SJSA1 (cell line): ENCODE measurements at regions not wholly inside any gene's neighbourhood (a gene's known extent, or its start where the extent isn't known, plus 50 kb on each side); places are given as distances from the start of the nearest gene placed in this dataset.

Source experiments
- DNase-seq, 2 experiments: peaks; one replicate each; pipeline ENCODE4 v3.0.0-alpha.2; 2015 to 2020; ENCODE audit warnings: low spot score in 2 of 2, low read depth in 1 of 2
- H3K27ac ChIP-seq: fragments of 250-450 bp; sonication (Bioruptor Pico); 2 replicates; pipeline ENCODE4 v1.5.1; 2020; ENCODE audit warnings: mild to moderate bottlenecking, moderate library complexity
- H3K27me3 ChIP-seq: fragments of 250-450 bp; sonication (Bioruptor Pico); replicated peaks from 2 replicates; pipeline ENCODE4 v1.5.1; 2020; ENCODE audit warnings: mild to moderate bottlenecking, moderate library complexity
- H3K36me3 ChIP-seq: fragments of 250-450 bp; sonication (Bioruptor Pico); 2 replicates; pipeline ENCODE4 v1.5.1; 2020; ENCODE audit warnings: mild to moderate bottlenecking
- H3K4me1 ChIP-seq: fragments of 250-450 bp; sonication (Bioruptor Pico); replicated peaks from 2 replicates; pipeline ENCODE4 v1.6.1; 2021; ENCODE audit warnings: mild to moderate bottlenecking
- H3K4me3 ChIP-seq: fragments of 250-450 bp; sonication (Bioruptor Pico); 2 replicates; pipeline ENCODE4 v1.5.1; 2020; ENCODE audit warnings: mild to moderate bottlenecking
- H3K9me3 ChIP-seq: fragments of 250-450 bp; sonication (Bioruptor Pico); replicated peaks from 2 replicates; pipeline ENCODE4 v1.5.1; 2020; ENCODE audit warnings: mild to moderate bottlenecking

- Histone ChIP-seq H3K4me3 (no peak overlapping the region), H3K27me3 (no peaks in the 10 kb centered on the region), H3K4me1 (no peaks in the 10 kb centered on the region), H3K27ac (no peak overlapping the region), H3K36me3 (no peaks in the 10 kb centered on the region), H3K9me3 (no peaks in the 10 kb centered on the region)
- DNase-seq: no peak
Observed at GRCh38 chr3:74426571-74426970, 187.9 kb downstream of the CNTN3 start.

DNA sequence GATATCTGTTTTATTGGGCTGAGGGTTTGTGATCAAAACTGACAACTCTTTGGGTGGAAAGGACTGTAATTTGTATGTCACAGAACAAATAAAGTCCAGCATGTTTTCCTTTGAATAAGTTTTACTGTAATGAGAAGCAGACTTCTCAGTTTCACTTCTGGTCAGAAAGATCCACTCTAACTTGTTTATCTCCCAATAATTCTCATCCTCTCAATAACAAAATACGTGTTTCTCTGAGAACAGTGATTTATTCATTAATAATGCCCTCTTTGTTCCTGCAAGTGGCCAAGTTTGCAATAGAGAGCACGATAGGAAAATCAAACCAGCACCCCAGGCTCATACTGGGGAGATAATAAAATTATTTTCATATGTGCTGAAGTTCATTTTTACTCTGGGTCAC is 190.6 kb downstream of the CNTN3 start:
- Histone ChIP-seq H3K4me1 (no peaks in the 10 kb centered on the region), H3K9me3 (no peaks in the 10 kb centered on the region), H3K27ac (no peak overlapping the region), H3K4me3 (no peak overlapping the region), H3K27me3 (no peaks in the 10 kb centered on the region), H3K36me3 (no peaks in the 10 kb centered on the region)
- DNase-seq: no peak

- no peak overlapping the region for H3K27ac ChIP-seq
- H3K27me3 ChIP-seq: no peaks in the 10 kb centered on the region
- H3K9me3 ChIP-seq: no peaks in the 10 kb centered on the region
- H3K4me3 ChIP-seq: no peak overlapping the region
- DNase-seq: no peak
- H3K4me1 ChIP-seq: no peaks in the 10 kb centered on the region
- H3K36me3 ChIP-seq: no peaks in the 10 kb centered on the region
Observed at GRCh38 chr3:74420538-74421124, 193.8 kb downstream of the CNTN3 start.

DNA sequence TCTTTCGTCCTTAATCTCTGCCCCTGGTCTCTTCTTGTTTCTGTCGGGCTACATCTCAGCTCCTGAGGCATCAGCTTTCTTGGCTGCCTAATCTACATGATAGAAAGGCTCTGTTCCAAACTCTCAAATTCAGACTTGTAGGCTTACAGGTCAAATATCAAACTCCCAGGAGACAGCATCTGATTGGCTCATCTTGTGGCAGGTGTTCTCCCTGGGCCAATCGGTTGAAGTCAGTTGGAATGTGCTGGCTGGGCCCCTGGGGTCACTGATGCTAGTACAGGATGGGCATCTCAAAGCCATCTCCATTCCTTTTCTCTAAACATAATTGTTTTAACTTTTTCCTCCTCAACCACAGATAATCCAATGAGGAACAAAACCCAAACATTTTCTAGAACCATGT is 198.7 kb downstream of the CNTN3 start:
- no peaks in the 10 kb centered on the region for H3K4me1 ChIP-seq

GRCh38 chr3:74413547-74414241 is 200.8 kb downstream of the CNTN3 start:
- Histone ChIP-seq H3K36me3 (no peaks in the 10 kb centered on the region), H3K27ac (no peak overlapping the region)
- no peak for DNase-seq

More for the DNA sequence above, 198.7 kb downstream of the CNTN3 start:
- H3K4me3 ChIP-seq: no peak overlapping the region
- H3K9me3 ChIP-seq: no peaks in the 10 kb centered on the region
- H3K27me3 ChIP-seq: no peaks in the 10 kb centered on the region
- H3K36me3 ChIP-seq: no peaks in the 10 kb centered on the region
- no peak for DNase-seq
- H3K27ac ChIP-seq: no peak overlapping the region

DNA sequence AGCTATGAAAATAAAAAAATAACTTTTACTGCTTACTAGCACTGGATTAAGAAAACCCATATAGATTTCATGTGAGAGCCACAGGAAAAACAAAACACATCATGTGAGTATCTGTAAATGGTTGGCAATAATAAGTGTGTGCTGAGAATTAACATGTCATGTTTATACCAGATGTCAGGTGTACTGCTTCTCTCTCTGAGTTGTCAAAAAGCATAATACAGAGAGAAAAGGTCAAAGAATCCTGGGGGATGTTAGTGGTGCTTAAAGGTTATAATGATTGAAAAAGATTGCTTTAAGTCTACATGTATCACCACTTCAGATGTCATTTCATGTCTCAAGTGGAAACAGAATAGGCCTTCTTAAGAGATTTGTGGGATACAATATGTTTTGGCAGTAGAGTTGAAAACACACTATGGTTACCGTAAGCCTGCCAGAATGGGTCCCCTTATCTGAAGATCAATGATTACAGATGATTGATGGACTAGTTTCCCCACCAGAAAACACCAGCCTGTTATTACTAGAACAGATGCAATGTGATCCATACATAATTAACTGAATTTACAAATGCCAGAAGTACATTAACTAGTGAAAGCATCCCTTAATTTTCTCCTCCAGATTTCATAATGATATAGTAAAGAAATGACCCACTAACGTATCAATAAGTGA is 204.1 kb downstream of the CNTN3 start:
- H3K9me3 ChIP-seq: no peaks in the 10 kb centered on the region
- no peak overlapping the region for H3K4me3 ChIP-seq
- no peaks in the 10 kb centered on the region for H3K27me3 ChIP-seq

More at GRCh38 chr3:74413547-74414241, 200.8 kb downstream of the CNTN3 start:
- Histone ChIP-seq H3K4me3 (no peak overlapping the region), H3K27me3 (no peaks in the 10 kb centered on the region), H3K4me1 (no peaks in the 10 kb centered on the region), H3K9me3 (no peaks in the 10 kb centered on the region)

DNA sequence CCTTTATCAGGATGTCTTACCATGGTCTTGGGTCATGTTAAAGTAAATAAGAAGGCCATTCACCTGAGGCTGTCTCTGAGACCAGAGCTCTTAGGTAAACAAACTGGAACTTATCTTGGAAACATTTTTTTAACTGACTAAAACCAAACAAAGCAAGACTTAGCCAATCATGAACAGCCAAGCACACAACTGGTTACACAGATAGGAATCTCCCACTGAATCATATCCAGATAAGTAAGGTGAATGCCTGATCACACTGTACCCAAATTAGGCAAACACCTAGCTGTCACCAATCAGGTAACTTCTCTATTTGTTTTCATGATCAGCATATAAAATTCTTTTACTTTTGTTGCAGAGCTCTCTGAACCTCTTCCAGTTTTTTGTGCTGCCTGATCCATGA is 205.4 kb downstream of the CNTN3 start:
- H3K27me3 ChIP-seq: no peaks in the 10 kb centered on the region
- H3K27ac ChIP-seq: no peak overlapping the region
- DNase-seq: no peak
- H3K4me3 ChIP-seq: no peak overlapping the region
- no peaks in the 10 kb centered on the region for H3K9me3 ChIP-seq
- no peaks in the 10 kb centered on the region for H3K36me3 ChIP-seq
- H3K4me1 ChIP-seq: no peaks in the 10 kb centered on the region

More for the DNA sequence above, 204.1 kb downstream of the CNTN3 start:
- no peaks in the 10 kb centered on the region for H3K4me1 ChIP-seq
- H3K27ac ChIP-seq: no peak overlapping the region
- DNase-seq: no peak
- H3K36me3 ChIP-seq: no peaks in the 10 kb centered on the region

GRCh38 chr3:74403307-74403706 is 211.2 kb downstream of the CNTN3 start:
- Histone ChIP-seq H3K4me1 (no peaks in the 10 kb centered on the region), H3K36me3 (no peaks in the 10 kb centered on the region), H3K27me3 (no peaks in the 10 kb centered on the region), H3K4me3 (no peak overlapping the region), H3K9me3 (no peaks in the 10 kb centered on the region), H3K27ac (no peak overlapping the region)
- no peak for DNase-seq

DNA sequence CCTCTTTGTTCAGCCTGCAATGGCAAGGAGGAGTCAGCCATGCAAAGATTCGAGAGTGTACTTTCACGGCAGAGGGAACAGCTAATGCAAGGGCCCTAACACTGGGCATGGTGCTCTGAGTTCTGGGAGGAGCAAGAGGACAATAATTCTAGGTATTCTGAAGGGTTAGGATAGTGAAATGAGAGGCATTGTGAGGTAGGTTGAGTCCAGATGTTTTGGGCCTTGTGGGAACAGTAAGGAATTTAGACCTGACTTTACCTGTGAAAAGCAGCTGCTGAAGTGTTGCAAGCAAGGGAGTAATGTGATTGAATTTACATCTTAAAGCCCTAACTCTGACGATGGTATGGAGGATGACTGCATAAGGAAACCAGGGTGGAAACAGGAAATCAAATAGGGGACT is 211.6 kb downstream of the CNTN3 start:
- Histone ChIP-seq H3K27me3 (no peaks in the 10 kb centered on the region), H3K36me3 (no peaks in the 10 kb centered on the region), H3K9me3 (no peaks in the 10 kb centered on the region), H3K27ac (no peak overlapping the region), H3K4me1 (no peaks in the 10 kb centered on the region), H3K4me3 (no peak overlapping the region)
- DNase-seq: no peak

DNA sequence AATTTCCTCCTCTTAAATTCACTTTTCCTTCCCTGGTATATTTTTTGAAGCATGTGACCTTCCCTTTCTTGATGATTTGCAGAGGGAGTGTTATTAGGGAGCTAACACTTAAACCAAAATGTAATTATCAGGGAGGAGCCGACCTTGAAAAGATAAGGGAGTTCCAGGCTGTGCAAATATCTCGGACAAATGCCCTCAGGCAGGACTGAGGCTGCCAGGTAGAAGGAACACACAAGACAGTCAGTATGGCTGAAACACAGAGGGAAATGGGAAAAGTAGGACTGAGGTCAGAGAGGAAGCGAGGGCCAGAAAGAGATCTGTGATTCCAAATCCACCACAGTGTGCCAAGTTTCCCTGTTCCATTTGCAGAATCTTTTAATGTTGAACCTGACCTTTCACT is 221.0 kb downstream of the CNTN3 start:
- Histone ChIP-seq H3K4me1 (no peaks in the 10 kb centered on the region), H3K9me3 (no peaks in the 10 kb centered on the region), H3K27ac (no peak overlapping the region), H3K36me3 (no peaks in the 10 kb centered on the region), H3K4me3 (no peak overlapping the region), H3K27me3 (no peaks in the 10 kb centered on the region)
- DNase-seq: no peak

GRCh38 chr3:74390121-74390877 is 224.2 kb downstream of the CNTN3 start:
- H3K36me3 ChIP-seq: no peaks in the 10 kb centered on the region
- H3K9me3 ChIP-seq: no peaks in the 10 kb centered on the region
- H3K27ac ChIP-seq: no peak overlapping the region
- H3K4me1 ChIP-seq: no peaks in the 10 kb centered on the region
- H3K4me3 ChIP-seq: no peak overlapping the region
- no peak for DNase-seq
- no peaks in the 10 kb centered on the region for H3K27me3 ChIP-seq

DNA sequence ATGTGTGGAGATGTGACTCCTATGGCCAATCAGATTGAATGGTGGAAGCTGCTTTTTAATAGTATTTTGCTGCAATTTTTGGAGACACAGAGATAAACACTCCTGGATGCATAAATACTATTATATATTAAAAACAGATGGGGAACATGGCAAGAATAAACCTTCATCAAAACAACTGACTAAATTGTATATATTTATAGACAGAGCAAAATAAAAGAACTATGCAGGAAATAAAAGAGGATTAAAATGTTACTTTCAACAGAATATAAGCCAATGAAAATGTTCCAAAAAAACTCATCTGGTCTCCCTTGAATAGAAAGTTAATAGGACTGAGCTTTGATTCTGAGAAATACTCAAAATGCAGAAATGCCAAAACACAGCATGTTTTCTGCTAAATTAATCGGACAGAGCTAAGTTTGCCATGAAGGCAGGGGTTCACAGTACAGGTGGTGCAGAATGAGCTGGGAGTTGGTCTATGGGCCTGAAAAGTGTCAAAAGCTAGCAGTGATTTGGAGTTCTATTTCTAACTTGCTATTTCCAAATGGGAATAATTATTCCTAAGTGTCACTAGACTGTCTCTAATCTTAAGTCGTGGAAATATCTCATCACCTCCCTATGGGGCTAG is 227.2 kb downstream of the CNTN3 start:
- H3K4me1 ChIP-seq: no peaks in the 10 kb centered on the region
- H3K36me3 ChIP-seq: no peaks in the 10 kb centered on the region
- H3K4me3 ChIP-seq: no peak overlapping the region
- no peak for DNase-seq
- H3K27ac ChIP-seq: no peak overlapping the region
- H3K9me3 ChIP-seq: no peaks in the 10 kb centered on the region
- H3K27me3 ChIP-seq: no peaks in the 10 kb centered on the region

DNA sequence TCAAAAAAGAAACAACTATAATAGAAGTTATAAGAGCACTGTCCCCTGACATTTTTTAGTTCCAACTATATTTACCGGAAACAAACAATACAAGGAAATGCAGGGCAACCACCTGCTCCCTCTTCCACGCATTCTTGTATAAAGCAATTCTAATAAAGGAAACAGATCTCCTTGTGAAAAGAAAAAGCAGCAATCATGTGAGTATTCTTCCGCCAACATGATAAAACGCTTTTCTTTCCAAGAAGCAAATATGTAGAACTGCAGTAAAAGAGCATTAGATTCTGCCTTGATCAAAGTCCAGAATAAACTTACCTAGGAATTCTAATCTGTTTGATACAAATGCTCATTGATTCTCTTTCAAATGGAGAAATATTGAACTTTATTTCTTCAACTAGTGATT is 230.3 kb downstream of the CNTN3 start:
- H3K27me3 ChIP-seq: no peaks in the 10 kb centered on the region
- no peaks in the 10 kb centered on the region for H3K36me3 ChIP-seq
- DNase-seq: no peak
- no peak overlapping the region for H3K4me3 ChIP-seq
- no peaks in the 10 kb centered on the region for H3K9me3 ChIP-seq
- H3K4me1 ChIP-seq: no peaks in the 10 kb centered on the region
- no peak overlapping the region for H3K27ac ChIP-seq
